HepG2 (cell line): ENCODE measurements at regions not wholly inside any gene's neighbourhood (a gene's known extent, or its start where the extent isn't known, plus 50 kb on each side); places are given as distances from the start of the nearest gene placed in this dataset.

ENCODE experiments used
- ATAC-seq: fragments of 200-7000 bp; cut with Tn5 transposase; 3 replicates; pipeline ENCODE4 v1.9.1; 2020; ENCODE audit warnings: mild to moderate bottlenecking, moderate library complexity
- BruUV-seq: library from RNA; stranded (reverse); fragments of 400-500 nt; replicated peaks from 2 replicates; lab custom pipeline; 2021; lab: Mats Ljungman, UMichigan
- CTCF ChIA-PET: fragments of 300-600 bp; formaldehyde crosslinking; extraction: SDS; loops from one replicate; lab custom pipeline; 2021; ENCODE audit warnings: low total read pairs, inconsistent platforms, low intra/inter-chr PET ratio; lab: Yijun Ruan, JAX
- POLR2A ChIA-PET: fragments of 350-600 bp; sonication (Branson Sonifier 250); formaldehyde crosslinking; loops from one replicate; lab custom pipeline; 2020; ENCODE audit warnings: antibody characterized with exemption, inconsistent platforms; lab: Yijun Ruan, JAX
- DNase-seq: peaks from one replicate; pipeline ENCODE4 v3.0.0-alpha.2; 2015; ENCODE audit warnings: low spot score
- FAIRE-seq: peaks from 3 replicates; lab custom pipeline; 2011; peaks lifted over from hg19 to GRCh38; lab: Jason Lieb, UNC
- H2AFZ ChIP-seq: one replicate; pipeline ENCODE4 v1.6.1; 2011; ENCODE audit warnings: low read length, inconsistent platforms
- H3K27ac ChIP-seq: fragments of 300-600 bp; 3 replicates; pipeline ENCODE4 v1.8.0; 2011; ENCODE audit warnings: mixed run types, mild to moderate bottlenecking, mixed read lengths, low read length, inconsistent platforms; ENCODE audit not compliant: insufficient read depth; ENCODE audit errors: extremely low read length
- H3K27me3 ChIP-seq, 2 experiments: fragments of 200-600 bp in 1 of 2; 2 replicates in 1 of 2; 3 replicates in 1 of 2; pipeline versions ENCODE4 v1.6.0 to v1.8.0; 2011; ENCODE audit warnings: low read length in 2 of 2, mild to moderate bottlenecking in 2 of 2, moderate library complexity in 2 of 2, inconsistent platforms in 1 of 2; ENCODE audit not compliant: insufficient read depth in 2 of 2, control insufficient read depth in 1 of 2
- H3K36me3 ChIP-seq, 2 experiments: fragments of 200-600 bp in 1 of 2; replicated peaks in 1 of 2; 2 replicates in 1 of 2; 3 replicates in 1 of 2; pipeline versions ENCODE4 v1.5.1 to v1.8.0; 2011; ENCODE audit warnings: low read length in 2 of 2, inconsistent platforms in 1 of 2; ENCODE audit not compliant: insufficient read depth in 2 of 2, control insufficient read depth in 1 of 2
- H3K4me1 ChIP-seq: 2 replicates; pipeline ENCODE4 v1.5.1; 2012; ENCODE audit warnings: low read length, inconsistent platforms; ENCODE audit not compliant: insufficient read depth
- H3K4me2 ChIP-seq: 2 replicates; pipeline ENCODE4 v1.6.0; 2011; ENCODE audit warnings: low read depth, low read length, inconsistent platforms
- H3K4me3 ChIP-seq, 3 experiments: fragments of 200-600 bp in 1 of 3; sonication (generic), shearing (Covaris generic) in 1 of 3; replicated peaks in 1 of 3; 2 replicates each; pipeline ENCODE4 v1.5.1; 2011 to 2016; ENCODE audit warnings: low read length in 3 of 3, inconsistent platforms in 2 of 3, low read depth in 2 of 3, mild to moderate bottlenecking in 2 of 3, control low read depth in 1 of 3, mixed read lengths in 1 of 3; ENCODE audit not compliant: insufficient read depth in 1 of 3
- H3K79me2 ChIP-seq: one replicate; pipeline ENCODE4 v1.6.1; 2011; ENCODE audit warnings: low read length, inconsistent platforms; ENCODE audit not compliant: insufficient read depth
- H3K9ac ChIP-seq: 2 replicates; pipeline ENCODE4 v1.6.0; 2011; ENCODE audit warnings: mild to moderate bottlenecking, low read depth, low read length, inconsistent platforms; ENCODE audit not compliant: insufficient read depth
- H3K9me3 ChIP-seq: 2 replicates; pipeline ENCODE4 v1.5.1; 2012; ENCODE audit warnings: mild to moderate bottlenecking, low read length
- H4K20me1 ChIP-seq: 2 replicates; pipeline ENCODE4 v1.6.0; 2011; ENCODE audit warnings: inconsistent platforms, mild to moderate bottlenecking, low read length, moderate library complexity; ENCODE audit not compliant: insufficient read depth
- AGO1 ChIP-seq: fragments of 200-400 bp; formaldehyde crosslinking; IDR thresholded peaks from 2 replicates; pipeline ENCODE4 v1.6.1; 2017; ENCODE audit warnings: mild to moderate bottlenecking, low read depth, low read length, moderate library complexity; ENCODE audit not compliant: poor library complexity, severe bottlenecking
- AKAP8 ChIP-seq: sonication (generic); formaldehyde crosslinking; IDR thresholded peaks from 2 replicates; pipeline ENCODE4 v1.5.1; 2020; ENCODE audit warnings: mild to moderate bottlenecking, missing genetic modification reagents
- ARNTL ChIP-seq: sonication (generic); formaldehyde crosslinking; IDR thresholded peaks from 2 replicates; pipeline ENCODE4 v1.4.0; 2020; ENCODE audit warnings: mild to moderate bottlenecking, missing genetic modification reagents
- SIN3B ChIP-seq: fragments of 150-350 bp; IDR thresholded peaks from 2 replicates; pipeline ENCODE4 v1.6.1; 2014; ENCODE audit warnings: low read length
- ZNF335 ChIP-seq: sonication (generic); formaldehyde crosslinking; IDR thresholded peaks from 2 replicates; pipeline ENCODE4 v1.4.0; 2020; ENCODE audit warnings: missing genetic modification reagents
- ZNF746 ChIP-seq: sonication (generic); formaldehyde crosslinking; IDR thresholded peaks from 2 replicates; pipeline ENCODE4 v1.8.0; 2022; ENCODE audit warnings: mild to moderate bottlenecking, missing genetic modification reagents
- ZNF790 ChIP-seq: sonication (generic); formaldehyde crosslinking; IDR thresholded peaks from 2 replicates; pipeline ENCODE4 v1.8.0; 2022; ENCODE audit warnings: missing genetic modification reagents, mild to moderate bottlenecking, borderline replicate concordance
- WGBS: methylation state at CpG from one replicate; pipeline ENCODE4 v1.1.6; 2017; ENCODE audit warnings: low lambda C conversion rate; 5-methylcytosine and 5-hydroxymethylcytosine counted together
- in situ Hi-C: cut with HindIII; loops from 2 replicates; pipeline ENCODE4 v1.10.0; 2017; ENCODE audit warnings: low pct_unique_long_range_greater_than_20kb; ENCODE audit not compliant: extremely low pct_ligation_motif_present
- intact Hi-C: fragments of 100-400 bp; cut with micrococcal nuclease; formaldehyde crosslinking; loops from one replicate; pipeline ENCODE4 v1.10.0; 2022; ENCODE audit not compliant: unreplicated experiment
- TF ChIP-seq, protein P1 (sequence below): sonication (generic); formaldehyde crosslinking; IDR thresholded peaks from 2 replicates; pipeline ENCODE4 v1.5.0; 2020; ENCODE audit warnings: mild to moderate bottlenecking, missing genetic modification reagents
- TF ChIP-seq, protein P2 (sequence below): sonication (generic); formaldehyde crosslinking; IDR thresholded peaks from 2 replicates; pipeline ENCODE4 v1.8.0; 2022; ENCODE audit warnings: missing genetic modification reagents, mild to moderate bottlenecking, inconsistent platforms, borderline replicate concordance
- TF ChIP-seq, protein P3 (sequence below): sonication (generic); formaldehyde crosslinking; IDR thresholded peaks from 2 replicates; pipeline ENCODE4 v1.4.0; 2020; ENCODE audit warnings: missing genetic modification reagents
- TF ChIP-seq, protein P4 (sequence below): sonication (generic); formaldehyde crosslinking; IDR thresholded peaks from 2 replicates; pipeline ENCODE4 v1.5.0; 2020; ENCODE audit warnings: missing genetic modification reagents

DNA sequence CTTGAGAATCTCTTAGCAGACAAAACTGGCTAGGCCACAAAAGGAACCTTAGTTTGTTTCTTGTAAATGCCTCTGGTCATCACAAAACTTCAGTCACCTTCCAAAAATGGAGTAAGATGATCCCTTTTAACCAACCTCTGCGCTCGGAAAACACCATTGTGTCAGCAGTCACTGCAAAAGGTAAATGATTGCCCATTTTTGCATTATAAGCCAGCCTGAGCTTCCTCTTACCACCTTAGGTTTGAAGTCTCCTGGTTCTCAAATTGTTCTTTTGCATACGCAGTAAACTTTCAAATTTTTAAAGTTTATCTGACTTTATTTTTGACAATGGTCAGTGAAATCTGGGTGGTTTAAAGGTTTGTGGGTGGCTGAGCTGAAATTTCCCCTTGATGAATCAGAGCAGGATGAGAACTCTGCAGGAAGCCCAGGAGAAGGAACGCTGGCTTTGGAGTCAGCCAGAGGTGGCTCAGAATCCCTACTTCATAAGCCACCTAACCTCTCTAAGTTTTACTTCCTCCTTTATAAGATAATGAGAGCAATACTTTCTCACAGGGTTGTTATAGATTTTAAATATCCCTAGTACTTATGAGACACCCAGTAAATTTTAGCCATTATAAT, 131.4 kb downstream of the MED10 start:
- ChIA-PET CTCF (no interaction called here), POLR2A (no interaction called here)
- no peak overlapping the region for H3K4me2 ChIP-seq
- H3K79me2 ChIP-seq: no peaks in the 10 kb centered on the region
- no TSS peak for BruUV-seq
- no peak overlapping the region for H2AFZ ChIP-seq
- H3K36me3 ChIP-seq: no peaks in the 10 kb centered on the region
- H3K27ac ChIP-seq: no peak overlapping the region
- FAIRE-seq: no peak
- intact Hi-C loops: no loop called here
- no peak for DNase-seq
- H3K4me1 ChIP-seq: no peaks in the 10 kb centered on the region
- in situ Hi-C loops: no loop called here
- ATAC-seq: no peak
- no peak overlapping the region for H3K4me3 ChIP-seq
- no peak overlapping the region for H3K9ac ChIP-seq
- H3K9me3 ChIP-seq: no peaks in the 10 kb centered on the region
- 42% methylated on average over 4 of the region's 4 CpGs for WGBS
- TF ChIP-seq, protein P1, sequence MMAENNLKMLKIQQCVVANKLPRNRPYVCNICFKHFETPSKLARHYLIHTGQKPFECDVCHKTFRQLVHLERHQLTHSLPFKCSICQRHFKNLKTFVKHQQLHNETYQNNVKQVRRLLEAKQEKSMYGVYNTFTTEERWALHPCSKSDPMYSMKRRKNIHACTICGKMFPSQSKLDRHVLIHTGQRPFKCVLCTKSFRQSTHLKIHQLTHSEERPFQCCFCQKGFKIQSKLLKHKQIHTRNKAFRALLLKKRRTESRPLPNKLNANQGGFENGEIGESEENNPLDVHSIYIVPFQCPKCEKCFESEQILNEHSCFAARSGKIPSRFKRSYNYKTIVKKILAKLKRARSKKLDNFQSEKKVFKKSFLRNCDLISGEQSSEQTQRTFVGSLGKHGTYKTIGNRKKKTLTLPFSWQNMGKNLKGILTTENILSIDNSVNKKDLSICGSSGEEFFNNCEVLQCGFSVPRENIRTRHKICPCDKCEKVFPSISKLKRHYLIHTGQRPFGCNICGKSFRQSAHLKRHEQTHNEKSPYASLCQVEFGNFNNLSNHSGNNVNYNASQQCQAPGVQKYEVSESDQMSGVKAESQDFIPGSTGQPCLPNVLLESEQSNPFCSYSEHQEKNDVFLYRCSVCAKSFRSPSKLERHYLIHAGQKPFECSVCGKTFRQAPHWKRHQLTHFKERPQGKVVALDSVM (CRISPR knock-in tag): no peak
- TF ChIP-seq ZNF790 (CRISPR knock-in tag): no peak
- TF ChIP-seq, protein P2, sequence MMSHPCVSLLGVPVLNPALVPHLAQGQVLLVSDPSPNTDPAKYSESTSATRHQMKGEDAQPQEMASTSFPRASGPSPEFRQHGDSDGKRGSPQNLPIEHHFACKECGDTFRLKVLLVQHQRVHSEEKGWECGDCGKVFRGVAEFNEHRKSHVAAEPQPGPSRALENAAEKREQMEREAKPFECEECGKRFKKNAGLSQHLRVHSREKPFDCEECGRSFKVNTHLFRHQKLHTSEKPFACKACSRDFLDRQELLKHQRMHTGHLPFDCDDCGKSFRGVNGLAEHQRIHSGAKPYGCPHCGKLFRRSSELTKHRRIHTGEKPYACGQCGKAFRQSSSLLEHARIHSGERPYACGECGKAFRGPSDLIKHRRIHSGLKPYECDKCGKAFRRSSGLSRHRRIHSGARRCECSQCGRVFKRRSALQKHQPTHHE (CRISPR knock-in tag): no peak
- H4K20me1 ChIP-seq: no peaks in the 10 kb centered on the region
- peaks cover 0 to 5% of the 10 kb centered on the region in 2 experiments; a peak in 1 of 5 replicates for H3K27me3 ChIP-seq

DNA sequence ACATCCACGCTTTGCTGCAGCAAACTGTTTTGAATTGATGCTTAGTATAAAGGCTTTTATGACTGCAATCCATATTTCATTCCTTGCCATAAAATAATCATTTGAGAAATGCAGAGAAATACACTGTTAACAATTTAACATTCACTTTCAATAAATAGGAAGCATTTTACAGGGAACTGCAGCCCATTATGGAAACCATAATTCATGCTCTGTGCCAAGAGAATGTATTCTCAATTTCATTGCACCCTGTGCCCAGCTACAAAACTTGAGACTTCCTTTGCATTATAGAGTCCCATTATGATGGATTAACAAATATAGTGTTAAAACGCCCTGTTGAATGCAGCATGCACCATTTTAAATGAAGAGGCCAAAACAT, 134.0 kb downstream of the MED10 start:
- intact Hi-C loops: no loop called here
- ATAC-seq (no peak), FAIRE-seq (no peak), DNase-seq (no peak)
- no peak overlapping the region for H3K4me3 ChIP-seq
- H2AFZ ChIP-seq: no peak overlapping the region
- ChIA-PET POLR2A (no interaction called here), CTCF (no interaction called here)
- H3K27me3 ChIP-seq: no peaks in the 10 kb centered on the region; a peak in 1 of 5 replicates
- no peaks in the 10 kb centered on the region for H3K9me3 ChIP-seq
- H4K20me1 ChIP-seq: no peaks in the 10 kb centered on the region
- no TSS peak for BruUV-seq
- H3K4me2 ChIP-seq: no peak overlapping the region
- in situ Hi-C loops: no loop called here
- no peaks in the 10 kb centered on the region for H3K36me3 ChIP-seq
- no peaks in the 10 kb centered on the region for H3K79me2 ChIP-seq
- no peaks in the 10 kb centered on the region for H3K4me1 ChIP-seq
- no peak overlapping the region for H3K9ac ChIP-seq
- 0% methylated on average over 2 of the region's 2 CpGs for WGBS
- no peak overlapping the region for H3K27ac ChIP-seq
- TF ChIP-seq ZNF746 (no peak), ZNF335 (CRISPR knock-in tag) (no peak), ARNTL (CRISPR knock-in tag) (no peak), SIN3B (no peak), AKAP8 (CRISPR knock-in tag) (no peak), AGO1 (no peak)
- TF ChIP-seq, protein P2 (CRISPR knock-in tag): no peak
- TF ChIP-seq, protein P3, sequence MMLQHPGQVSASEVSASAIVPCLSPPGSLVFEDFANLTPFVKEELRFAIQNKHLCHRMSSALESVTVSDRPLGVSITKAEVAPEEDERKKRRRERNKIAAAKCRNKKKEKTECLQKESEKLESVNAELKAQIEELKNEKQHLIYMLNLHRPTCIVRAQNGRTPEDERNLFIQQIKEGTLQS: no peak
- TF ChIP-seq, protein P4, sequence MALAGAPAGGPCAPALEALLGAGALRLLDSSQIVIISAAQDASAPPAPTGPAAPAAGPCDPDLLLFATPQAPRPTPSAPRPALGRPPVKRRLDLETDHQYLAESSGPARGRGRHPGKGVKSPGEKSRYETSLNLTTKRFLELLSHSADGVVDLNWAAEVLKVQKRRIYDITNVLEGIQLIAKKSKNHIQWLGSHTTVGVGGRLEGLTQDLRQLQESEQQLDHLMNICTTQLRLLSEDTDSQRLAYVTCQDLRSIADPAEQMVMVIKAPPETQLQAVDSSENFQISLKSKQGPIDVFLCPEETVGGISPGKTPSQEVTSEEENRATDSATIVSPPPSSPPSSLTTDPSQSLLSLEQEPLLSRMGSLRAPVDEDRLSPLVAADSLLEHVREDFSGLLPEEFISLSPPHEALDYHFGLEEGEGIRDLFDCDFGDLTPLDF: no peak
